LNCAP (cell line): ENCODE measurements at regions not wholly inside any gene's neighbourhood (a gene's known extent, or its start where the extent isn't known, plus 50 kb on each side); places are given as distances from the start of the nearest gene placed in this dataset.

ENCODE experiments used
- CTCF ChIP-seq: fragments of 450-650 bp; IDR thresholded peaks from 2 replicates; pipeline ENCODE4 v1.5.1; 2017; ENCODE audit warnings: mild to moderate bottlenecking

GRCh38 chr1:221227872-221228337 is 348.7 kb downstream of the HLX start:
- TF ChIP-seq CTCF, result no peak

- no peak for TF ChIP-seq CTCF
These were observed 349.4 kb downstream of the HLX start for GRCh38 chr1:221228594-221228993.

- no peak for TF ChIP-seq CTCF
These were observed 351.4 kb downstream of the HLX start for GRCh38 chr1:221230605-221231004.

GRCh38 chr1:221234791-221235190 is 355.5 kb downstream of the HLX start:
- TF ChIP-seq CTCF, result no peak

- TF ChIP-seq CTCF, result no peak
These were observed 358.3 kb downstream of the HLX start for GRCh38 chr1:221237587-221237986.

- no peak for TF ChIP-seq CTCF
These were observed 359.9 kb downstream of the HLX start for GRCh38 chr1:221239181-221239580.

- no peak for TF ChIP-seq CTCF
These were observed 360.5 kb downstream of the HLX start for GRCh38 chr1:221239792-221240191.

- TF ChIP-seq CTCF, result no peak
These were observed 361.4 kb downstream of the HLX start for GRCh38 chr1:221240690-221241089.
